GM12865 (cell line): ENCODE measurements at regions not wholly inside any gene's neighbourhood (a gene's known extent, or its start where the extent isn't known, plus 50 kb on each side); places are given as distances from the start of the nearest gene placed in this dataset.

ENCODE experiments used
- DNase-seq: peaks from one replicate; pipeline ENCODE4 v3.0.0; 2010; ENCODE audit warnings: low read depth
- H3K4me3 ChIP-seq: 2 replicates; pipeline ENCODE4 v1.5.1; 2011; ENCODE audit warnings: mild to moderate bottlenecking, low read depth, low read length, control low read depth
- CTCF ChIP-seq: IDR thresholded peaks from 2 replicates; pipeline ENCODE4 v1.5.1; 2011; ENCODE audit warnings: low read length, control low read depth, low read depth, inconsistent platforms; ENCODE audit not compliant: insufficient read depth; ENCODE audit errors: missing control alignments

- TF ChIP-seq CTCF: no peak
- no peak for DNase-seq
Observed at GRCh38 chr13:27857282-27857681, 62.5 kb upstream of the PDX1 start.

GRCh38 chr13:27858046-27858445, 61.8 kb upstream of the PDX1 start:
- no peak for TF ChIP-seq CTCF
- no peak for DNase-seq
- H3K4me3 ChIP-seq: no peak overlapping the region

More at GRCh38 chr13:27857282-27857681, 62.5 kb upstream of the PDX1 start:
- H3K4me3 ChIP-seq: no peak overlapping the region

- H3K4me3 ChIP-seq: no peak overlapping the region
- DNase-seq: no peak
- TF ChIP-seq CTCF: no peak
Observed at GRCh38 chr13:27860743-27861142, 59.1 kb upstream of the PDX1 start.

- H3K4me3 ChIP-seq: no peak overlapping the region
- DNase-seq: no peak
- no peak for TF ChIP-seq CTCF
Observed at GRCh38 chr13:27861165-27861564, 58.6 kb upstream of the PDX1 start.

- H3K4me3 ChIP-seq: no peak overlapping the region
- TF ChIP-seq CTCF: peak; percentile 50
- DNase-seq: peak; percentile 28
Observed at GRCh38 chr13:27868641-27869435, 51.0 kb upstream of the PDX1 start.

- no peak for DNase-seq
- no peak for TF ChIP-seq CTCF
- H3K4me3 ChIP-seq: no peak overlapping the region
Observed at GRCh38 chr13:27869436-27870095, 50.2 kb upstream of the PDX1 start.
